Duodenal mucosa (tissue), 2 donors: ENCODE measurements at regions not wholly inside any gene's neighbourhood (a gene's known extent, or its start where the extent isn't known, plus 50 kb on each side); places are given as distances from the start of the nearest gene placed in this dataset.

ENCODE experiments used
- H3K27ac ChIP-seq: one replicate; pipeline ENCODE4 v1.7.0; 2013; ENCODE audit warnings: low read depth, low read length
- H3K27me3 ChIP-seq, 2 donors: one replicate each; pipeline ENCODE4 v1.7.0; 2013; ENCODE audit warnings: low read length in 2 of 2, control low read depth in 1 of 2; ENCODE audit not compliant: insufficient read depth in 2 of 2, control insufficient read depth in 1 of 2
- H3K36me3 ChIP-seq, 2 donors: one replicate each; pipeline ENCODE4 v1.7.0; 2013; ENCODE audit warnings: low read length in 2 of 2, control low read depth in 1 of 2; ENCODE audit not compliant: insufficient read depth in 2 of 2, control insufficient read depth in 1 of 2
- H3K4me1 ChIP-seq, 2 donors: one replicate each; pipeline ENCODE4 v1.7.0; 2013; ENCODE audit warnings: low read length in 2 of 2, control low read depth in 1 of 2; ENCODE audit not compliant: insufficient read depth in 2 of 2, control insufficient read depth in 1 of 2
- H3K4me3 ChIP-seq, 2 donors: one replicate each; pipeline ENCODE4 v1.7.0; 2013; ENCODE audit warnings: low read length in 2 of 2, low read depth in 1 of 2
- H3K9ac ChIP-seq, 2 donors: one replicate each; pipeline ENCODE4 v1.7.0; 2013; ENCODE audit warnings: low read length in 2 of 2, low read depth in 1 of 2
- H3K9me3 ChIP-seq, 2 donors: one replicate each; pipeline ENCODE4 v1.7.0; 2013; ENCODE audit warnings: low read length in 2 of 2, control low read depth in 1 of 2; ENCODE audit not compliant: control insufficient read depth in 1 of 2

DNA sequence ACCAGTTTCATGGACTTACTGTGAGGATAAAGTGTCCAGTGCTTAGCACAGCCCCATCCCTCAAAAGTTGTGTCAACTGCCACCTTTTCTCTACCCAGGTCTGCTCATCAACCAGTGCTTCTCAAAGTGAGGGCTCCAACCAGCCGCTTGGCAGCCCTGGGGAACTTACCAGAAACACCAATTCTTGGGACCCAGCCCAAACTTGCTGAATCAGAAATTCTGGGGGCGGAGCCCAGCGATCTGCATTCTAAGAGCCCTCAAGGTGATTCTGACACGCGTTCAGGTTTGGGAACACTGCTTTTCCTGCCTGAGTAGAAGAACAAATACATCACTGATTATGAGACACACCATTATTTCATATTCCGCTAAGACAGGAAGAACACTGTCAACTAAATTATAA, 132.0 kb downstream of the NSG2 start:
- no peak overlapping the region for H3K9ac ChIP-seq
- no peak overlapping the region for H3K4me3 ChIP-seq
- H3K4me1 ChIP-seq, result no peaks in the 10 kb centered on the region
- H3K9me3 ChIP-seq, result no peaks in the 10 kb centered on the region
- H3K36me3 ChIP-seq, result no peaks in the 10 kb centered on the region
- no peak overlapping the region for H3K27ac ChIP-seq
- H3K27me3 ChIP-seq, result no peaks in the 10 kb centered on the region

- Histone ChIP-seq H3K9ac (no peak overlapping the region), H3K9me3 (no peaks in the 10 kb centered on the region), H3K36me3 (no peaks in the 10 kb centered on the region), H3K27me3 (no peaks in the 10 kb centered on the region), H3K4me3 (no peak overlapping the region), H3K4me1 (no peaks in the 10 kb centered on the region), H3K27ac (no peak overlapping the region)
Measured at GRCh38 chr5:174177976-174178605, 132.6 kb downstream of the NSG2 start.

DNA sequence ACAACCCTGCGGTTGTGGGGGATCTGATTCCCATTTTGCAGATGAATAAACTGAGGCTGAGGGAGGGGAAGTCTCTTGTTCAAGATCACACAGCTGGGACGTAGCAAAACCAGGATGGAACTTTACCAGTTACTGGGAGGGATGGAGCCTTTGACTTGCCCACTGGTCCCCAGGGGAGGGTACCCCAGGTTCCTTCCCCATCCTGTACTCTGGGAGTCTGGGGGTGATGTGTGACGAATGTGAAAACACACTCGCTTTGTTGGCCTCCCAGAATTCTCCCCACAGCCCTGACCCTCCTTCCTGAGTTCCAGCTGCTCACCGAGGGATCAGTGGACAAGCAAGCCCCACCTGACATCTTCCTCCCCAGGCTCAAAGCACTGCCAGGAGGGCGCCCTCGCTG, 135.1 kb downstream of the NSG2 start:
- no peak overlapping the region for H3K27ac ChIP-seq
- H3K36me3 ChIP-seq, result no peaks in the 10 kb centered on the region
- H3K9me3 ChIP-seq, result no peaks in the 10 kb centered on the region
- H3K4me1 ChIP-seq, result no peaks in the 10 kb centered on the region
- no peak overlapping the region for H3K4me3 ChIP-seq
- no peaks in the 10 kb centered on the region for H3K27me3 ChIP-seq
- H3K9ac ChIP-seq, result no peak overlapping the region

- H3K27ac ChIP-seq, result no peak overlapping the region
- H3K9me3 ChIP-seq, result no peaks in the 10 kb centered on the region
- H3K4me3 ChIP-seq, result no peak overlapping the region
- H3K27me3 ChIP-seq, result no peaks in the 10 kb centered on the region
- no peak overlapping the region for H3K9ac ChIP-seq
- no peaks in the 10 kb centered on the region for H3K4me1 ChIP-seq
- H3K36me3 ChIP-seq, result no peaks in the 10 kb centered on the region
Measured at GRCh38 chr5:174182111-174182510, 136.6 kb downstream of the NSG2 start.

GRCh38 chr5:174183701-174184100, 138.2 kb downstream of the NSG2 start:
- H3K27ac ChIP-seq, result no peak overlapping the region
- no peaks in the 10 kb centered on the region for H3K27me3 ChIP-seq
- no peak overlapping the region for H3K4me3 ChIP-seq
- no peaks in the 10 kb centered on the region for H3K36me3 ChIP-seq
- no peak overlapping the region for H3K9ac ChIP-seq
- H3K9me3 ChIP-seq, result no peaks in the 10 kb centered on the region
- H3K4me1 ChIP-seq, result peaks cover 5 to 7% of the 10 kb centered on the region in 2 donors

- H3K27ac ChIP-seq, result no peak overlapping the region
- no peaks in the 10 kb centered on the region for H3K27me3 ChIP-seq
- H3K4me3 ChIP-seq, result no peak overlapping the region
- no peaks in the 10 kb centered on the region for H3K9me3 ChIP-seq
- H3K36me3 ChIP-seq, result no peaks in the 10 kb centered on the region
- H3K9ac ChIP-seq, result no peak overlapping the region
- H3K4me1 ChIP-seq, result peaks cover 22 to 23% of the 10 kb centered on the region in 2 donors
Measured at GRCh38 chr5:174185506-174185905, 140.0 kb downstream of the NSG2 start.

DNA sequence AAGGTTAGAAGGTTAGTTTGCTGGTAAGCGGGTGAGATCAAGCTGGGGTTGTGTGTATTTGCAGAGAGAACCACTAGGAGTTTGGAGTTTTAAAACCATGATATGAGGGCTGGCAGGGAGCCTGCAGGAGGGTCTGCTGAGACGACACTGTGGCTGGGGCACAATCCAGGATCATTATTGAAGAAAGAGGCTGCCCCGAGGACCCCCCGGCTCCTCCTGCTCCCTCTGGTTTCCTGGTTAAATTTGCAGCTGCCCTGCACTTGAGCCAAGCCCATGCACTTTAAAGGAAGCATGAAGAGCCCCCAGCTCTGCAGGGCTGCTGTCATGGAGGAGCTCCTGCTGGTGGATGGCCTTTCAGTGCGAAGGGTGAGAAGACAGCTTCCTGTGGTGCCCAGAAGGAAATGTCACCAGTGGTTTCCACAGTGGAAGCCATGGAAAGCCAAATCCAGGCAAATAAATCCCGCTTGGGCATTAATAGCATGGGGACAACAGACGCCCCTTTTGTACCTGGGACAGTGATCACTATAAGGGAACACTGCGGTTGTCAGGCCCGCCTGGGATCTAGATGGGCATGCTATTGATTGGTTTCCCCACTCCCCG, 140.7 kb downstream of the NSG2 start:
- Histone ChIP-seq H3K4me1 (peaks cover 22 to 25% of the 10 kb centered on the region in 2 donors), H3K27me3 (no peaks in the 10 kb centered on the region), H3K4me3 (no peak overlapping the region), H3K9ac (no peak overlapping the region), H3K36me3 (no peaks in the 10 kb centered on the region), H3K27ac (no peak overlapping the region), H3K9me3 (no peaks in the 10 kb centered on the region)

DNA sequence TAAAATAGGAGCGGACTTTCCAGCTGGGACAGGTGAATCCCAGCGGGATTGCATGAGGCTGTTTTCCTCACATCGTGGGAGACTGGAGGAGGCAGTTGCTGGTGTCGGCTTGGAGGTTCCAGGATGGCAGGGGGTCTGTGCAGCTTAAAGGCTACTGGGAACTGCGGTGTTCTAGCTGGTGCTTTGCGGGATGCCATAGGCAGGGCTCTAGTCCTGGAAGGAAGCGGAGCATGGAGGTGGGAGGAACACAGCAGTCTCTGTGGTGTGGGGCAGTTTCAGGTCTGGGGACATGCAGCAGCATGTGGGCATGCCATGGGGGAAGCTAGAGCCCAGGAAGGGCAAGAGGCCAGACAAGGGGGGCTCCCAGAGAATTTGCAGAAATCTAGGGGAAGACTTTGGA, 141.5 kb downstream of the NSG2 start:
- Histone ChIP-seq H3K4me1 (peaks cover 22 to 25% of the 10 kb centered on the region in 2 donors), H3K9me3 (no peaks in the 10 kb centered on the region), H3K36me3 (no peaks in the 10 kb centered on the region), H3K9ac (no peak overlapping the region), H3K4me3 (no peak overlapping the region), H3K27ac (no peak overlapping the region), H3K27me3 (no peaks in the 10 kb centered on the region)

GRCh38 chr5:174187481-174187880, 142.0 kb downstream of the NSG2 start:
- Histone ChIP-seq H3K9me3 (no peaks in the 10 kb centered on the region), H3K4me3 (no peak overlapping the region), H3K27me3 (no peaks in the 10 kb centered on the region), H3K9ac (no peak overlapping the region), H3K27ac (no peak overlapping the region), H3K4me1 (peaks cover 22 to 25% of the 10 kb centered on the region in 2 donors), H3K36me3 (no peaks in the 10 kb centered on the region)

GRCh38 chr5:174188295-174188694, 142.8 kb downstream of the NSG2 start:
- Histone ChIP-seq H3K4me1 (peaks cover 22 to 25% of the 10 kb centered on the region in 2 donors), H3K27ac (no peak overlapping the region), H3K9me3 (no peaks in the 10 kb centered on the region), H3K27me3 (no peaks in the 10 kb centered on the region), H3K4me3 (no peak overlapping the region), H3K9ac (no peak overlapping the region), H3K36me3 (no peaks in the 10 kb centered on the region)
